Common myeloid progenitor, CD34-positive (primary cell): ENCODE measurements at regions not wholly inside any gene's neighbourhood (a gene's known extent, or its start where the extent isn't known, plus 50 kb on each side); places are given as distances from the start of the nearest gene placed in this dataset.
A peak's percentile ranks its signal among the peaks of the same experiment; 100 is the strongest.

Experiments used
- CTCF ChIA-PET: fragments of 350-600 bp; sonication (Branson Sonifier 250); formaldehyde crosslinking; loops from one replicate; lab custom pipeline; 2021; ENCODE audit warnings: antibody characterized with exemption; lab: Charles Lee
- POLR2A ChIA-PET: fragments of 350-600 bp; sonication (Branson Sonifier 250); formaldehyde crosslinking; loops from one replicate; lab custom pipeline; 2021; ENCODE audit warnings: antibody characterized with exemption; lab: Charles Lee
- DNase-seq, 3 donors: peaks; one replicate each; pipeline versions ENCODE4 v3.0.0 to v3.0.0-alpha.2; 2013
- H3K27ac ChIP-seq, 2 experiments: 1 replicate in 1 of 2; 2 replicates in 1 of 2; pipeline ENCODE4 v1.7.0; 2013; ENCODE audit warnings: inconsistent platforms in 2 of 2, low read length in 2 of 2, mild to moderate bottlenecking in 2 of 2, low read depth in 1 of 2, moderate library complexity in 1 of 2; ENCODE audit not compliant: severe bottlenecking in 2 of 2, insufficient read depth in 1 of 2, poor library complexity in 1 of 2
- H3K27me3 ChIP-seq, 5 experiments: replicated peaks in 2 of 5; 1 replicate in 3 of 5; 2 replicates in 2 of 5; pipeline versions ENCODE4 v1.6.1 to v1.7.0; 2013; ENCODE audit warnings: low read length in 4 of 5, mild to moderate bottlenecking in 2 of 5, moderate library complexity in 2 of 5, inconsistent platforms in 1 of 5; ENCODE audit not compliant: insufficient read depth in 5 of 5, control insufficient read depth in 4 of 5
- H3K36me3 ChIP-seq, 4 experiments: 1 replicate in 2 of 4; 2 replicates in 2 of 4; pipeline versions ENCODE4 v1.6.1 to v1.7.0; 2013; ENCODE audit warnings: low read length in 3 of 4, control low read depth in 1 of 4, mild to moderate bottlenecking in 1 of 4; ENCODE audit not compliant: control insufficient read depth in 4 of 4, insufficient read depth in 4 of 4
- H3K4me1 ChIP-seq, 4 experiments: 1 replicate in 3 of 4; 2 replicates in 1 of 4; pipeline versions ENCODE4 v1.6.1 to v1.7.1; 2013; ENCODE audit warnings: low read length in 3 of 4, mild to moderate bottlenecking in 3 of 4, control low read depth in 1 of 4, inconsistent platforms in 1 of 4, moderate library complexity in 1 of 4; ENCODE audit not compliant: control insufficient read depth in 4 of 4, insufficient read depth in 4 of 4; ENCODE audit errors: control extremely low read depth in 1 of 4
- H3K4me3 ChIP-seq, 7 experiments: 1 replicate in 4 of 7; 2 replicates in 3 of 7; pipeline versions ENCODE4 v1.5.1 to v1.7.0; 2013; ENCODE audit warnings: mild to moderate bottlenecking in 7 of 7, low read length in 6 of 7, moderate library complexity in 6 of 7, inconsistent platforms in 2 of 7, low read depth in 2 of 7, control low read depth in 1 of 7; ENCODE audit not compliant: insufficient read depth in 4 of 7, control insufficient read depth in 1 of 7; ENCODE audit errors: extremely low read depth in 1 of 7
- H3K9me3 ChIP-seq, 5 experiments: 1 replicate in 4 of 5; 2 replicates in 1 of 5; pipeline versions ENCODE4 v1.6.1 to v1.7.1; 2013; ENCODE audit warnings: low read length in 4 of 5, mild to moderate bottlenecking in 2 of 5, inconsistent platforms in 1 of 5, low read depth in 1 of 5, moderate library complexity in 1 of 5; ENCODE audit not compliant: control insufficient read depth in 4 of 5, insufficient read depth in 2 of 5; ENCODE audit errors: control extremely low read depth in 1 of 5
- WGBS: methylation state at CpG from one replicate; pipeline ENCODE4 v1.1.5; 2013; ENCODE audit not compliant: insufficient coverage; 5-methylcytosine and 5-hydroxymethylcytosine counted together

DNA sequence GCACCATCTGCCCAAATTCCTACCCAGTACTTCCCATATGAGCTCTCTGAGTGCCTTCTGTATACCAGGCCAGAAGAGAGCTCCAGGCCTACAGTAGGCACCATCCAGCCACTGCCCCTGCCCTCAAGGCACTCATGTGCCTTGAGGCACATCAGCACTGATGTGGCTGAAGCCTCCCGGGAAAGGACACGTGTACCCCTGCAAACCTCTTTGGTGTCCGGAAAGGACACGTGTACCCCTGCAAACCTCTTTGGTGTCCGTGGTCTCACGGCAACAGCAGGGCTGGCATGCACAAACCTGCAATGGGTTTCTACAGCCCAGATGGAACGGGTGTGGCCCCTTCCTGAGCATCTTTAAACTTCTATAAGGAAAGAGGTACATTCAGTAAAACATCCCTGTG is 209.4 kb upstream of the IGF1R start:
- Histone ChIP-seq H3K4me1 (peaks cover 0 to 7% (median 3%) of the 10 kb centered on the region in 4 experiments), H3K9me3 (no peaks in the 10 kb centered on the region), H3K27ac (no peak overlapping the region), H3K36me3 (no peaks in the 10 kb centered on the region), H3K27me3 (peaks cover 0 to under 1% (median 0%) of the 10 kb centered on the region in 5 experiments), H3K4me3 (no peak overlapping the region)
- 96% methylated on average over 7 of the region's 7 CpGs for WGBS
- ChIA-PET CTCF (interaction anchor here (2.5 kb wide), 1 partner anchor 10 kb away, joined by 6 read pairs; no protein-coding TSS in a partner anchor), POLR2A (no interaction called here)
- DNase-seq: no peak

GRCh38 chr15:98439523-98439942 is 208.8 kb upstream of the IGF1R start:
- ChIA-PET POLR2A (no interaction called here), CTCF (interaction anchor here (2.5 kb wide), 1 partner anchor 10 kb away, joined by 6 read pairs; no protein-coding TSS in a partner anchor)
- no peaks in the 10 kb centered on the region for H3K36me3 ChIP-seq
- H3K4me1 ChIP-seq: peaks cover 0 to 7% (median 3%) of the 10 kb centered on the region in 4 experiments
- H3K4me3 ChIP-seq: no peak overlapping the region
- H3K27ac ChIP-seq: no peak overlapping the region
- no peak for DNase-seq
- H3K27me3 ChIP-seq: peaks cover 0 to 4% (median 0%) of the 10 kb centered on the region in 5 experiments
- 92% methylated on average over 6 of the region's 6 CpGs for WGBS
- H3K9me3 ChIP-seq: no peaks in the 10 kb centered on the region

DNA sequence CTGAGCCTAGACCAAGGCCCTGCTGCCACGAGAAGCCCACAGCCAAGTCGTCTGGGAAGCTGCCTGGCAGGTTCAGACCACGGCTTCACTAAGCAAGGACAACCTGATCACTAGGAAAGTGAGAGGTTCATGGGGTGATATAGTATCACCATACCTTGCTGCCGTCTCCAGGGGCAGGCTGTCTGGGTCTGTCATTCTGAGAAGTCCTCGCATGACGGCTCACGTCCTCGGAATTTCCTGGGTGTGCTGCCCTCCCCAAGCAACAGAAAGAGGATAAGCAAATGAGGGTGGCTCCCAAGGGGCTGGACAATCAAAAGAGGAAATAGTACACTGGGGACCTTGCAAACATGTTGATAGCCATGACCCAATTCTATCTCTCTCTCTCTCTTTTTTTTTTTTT is 207.4 kb upstream of the IGF1R start:
- WGBS: 85% methylated on average over 7 of the region's 8 CpGs
- peaks cover 0 to 7% (median 3%) of the 10 kb centered on the region in 4 experiments for H3K4me1 ChIP-seq
- POLR2A ChIA-PET: no interaction called here
- H3K4me3 ChIP-seq: no peak overlapping the region
- CTCF ChIA-PET: interaction anchor here (0.9 to 3.5 kb wide), 8 partner anchors 8 to 634 kb away, joined by 3 to 17 read pairs (median 4); no protein-coding TSS in a partner anchor
- no peak overlapping the region for H3K27ac ChIP-seq
- H3K36me3 ChIP-seq: no peaks in the 10 kb centered on the region
- no peak for DNase-seq
- peaks cover 0 to 4% (median 0%) of the 10 kb centered on the region in 5 experiments for H3K27me3 ChIP-seq
- H3K9me3 ChIP-seq: no peaks in the 10 kb centered on the region

GRCh38 chr15:98441599-98441998 is 206.7 kb upstream of the IGF1R start:
- H3K36me3 ChIP-seq: no peaks in the 10 kb centered on the region
- no peaks in the 10 kb centered on the region for H3K9me3 ChIP-seq
- H3K4me1 ChIP-seq: peaks cover 0 to 7% (median 3%) of the 10 kb centered on the region in 4 experiments
- no peak for DNase-seq
- H3K27ac ChIP-seq: no peak overlapping the region
- 90% methylated on average over 3 of the region's 5 CpGs for WGBS
- CTCF ChIA-PET: interaction anchor here (0.6 to 3.6 kb wide), 18 partner anchors 9 to 634 kb away, joined by 3 to 18 read pairs (median 4); no protein-coding TSS in a partner anchor
- POLR2A ChIA-PET: interaction anchor here (0.7 kb wide), 1 partner anchor 72 kb away, joined by 3 read pairs; no protein-coding TSS in a partner anchor
- peaks cover 0 to 4% (median 0%) of the 10 kb centered on the region in 5 experiments for H3K27me3 ChIP-seq
- H3K4me3 ChIP-seq: no peak overlapping the region

- 0% methylated on average over 2 of the region's 4 CpGs for WGBS
- Histone ChIP-seq H3K4me3 (peak overlapping the region in 1 of 7 experiments; percentile 26), H3K36me3 (no peaks in the 10 kb centered on the region), H3K9me3 (no peaks in the 10 kb centered on the region), H3K27me3 (peaks cover 0 to 4% (median 0%) of the 10 kb centered on the region in 5 experiments), H3K4me1 (peaks cover 0 to 7% (median 3%) of the 10 kb centered on the region in 4 experiments), H3K27ac (no peak overlapping the region)
- ChIA-PET CTCF (interaction anchor here (0.6 to 3.6 kb wide), 19 partner anchors 9 to 633 kb away, joined by 3 to 18 read pairs (median 4); no protein-coding TSS in a partner anchor), POLR2A (interaction anchor here (0.7 kb wide), 1 partner anchor 71 kb away, joined by 3 read pairs; no protein-coding TSS in a partner anchor)
- DNase-seq: peak; percentile 83 to 93 (median 93)
Observed at GRCh38 chr15:98442379-98442833, 205.9 kb upstream of the IGF1R start.

DNA sequence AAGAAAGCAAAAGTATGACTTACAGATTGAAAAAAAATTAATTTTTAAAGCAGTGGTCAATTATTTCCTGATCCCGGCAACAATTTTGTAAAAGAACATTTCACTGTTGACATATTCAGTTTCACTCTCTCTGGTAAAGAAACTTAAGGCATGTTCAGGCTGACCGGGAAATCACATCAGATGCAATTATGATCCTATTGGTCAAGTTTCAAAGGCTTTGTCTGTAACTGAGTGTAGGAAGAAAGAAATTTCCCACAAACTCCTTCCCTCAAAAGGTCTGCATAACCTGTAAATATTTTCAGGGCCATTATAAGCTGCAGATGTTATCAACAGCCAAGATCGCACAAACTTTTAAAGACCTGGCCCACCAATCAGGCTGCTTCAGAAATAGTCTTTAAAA is 205.4 kb upstream of the IGF1R start:
- 40% methylated on average over 1 of the region's 3 CpGs for WGBS
- no peak for DNase-seq
- Histone ChIP-seq H3K4me1 (peaks cover 0 to 7% (median 3%) of the 10 kb centered on the region in 4 experiments), H3K27ac (no peak overlapping the region), H3K4me3 (no peak overlapping the region), H3K36me3 (no peaks in the 10 kb centered on the region), H3K27me3 (peaks cover 0 to 4% (median 0%) of the 10 kb centered on the region in 5 experiments), H3K9me3 (no peaks in the 10 kb centered on the region)
- ChIA-PET CTCF (interaction anchor here (0.6 to 3.6 kb wide), 13 partner anchors 14 to 636 kb away, joined by 3 to 18 read pairs (median 5); no protein-coding TSS in a partner anchor), POLR2A (no interaction called here)

DNA sequence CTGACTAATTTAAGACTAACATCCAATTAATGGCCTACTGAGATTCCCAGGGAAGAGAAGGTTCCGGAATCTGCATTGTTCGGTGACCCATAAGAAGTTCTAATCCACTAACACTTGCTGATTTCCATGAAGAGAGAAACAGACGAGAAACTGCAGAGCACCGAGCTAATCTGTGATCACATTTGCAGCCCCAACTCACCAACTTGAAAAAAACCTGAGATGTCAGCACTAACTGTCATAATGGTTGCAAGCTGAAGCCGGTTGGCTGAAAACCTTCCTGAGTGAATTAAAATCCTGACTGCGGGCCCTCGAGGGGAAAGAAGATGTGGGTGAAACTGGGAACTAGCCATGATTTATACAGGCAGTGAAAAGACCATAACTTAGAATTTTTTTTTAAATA is 204.8 kb upstream of the IGF1R start:
- CTCF ChIA-PET: interaction anchor here (0.6 to 3.6 kb wide), 6 partner anchors 13 to 635 kb away, joined by 3 to 18 read pairs (median 4); no protein-coding TSS in a partner anchor
- Histone ChIP-seq H3K9me3 (peaks cover 0 to 1% (median 0%) of the 10 kb centered on the region in 5 experiments), H3K27ac (no peak overlapping the region), H3K36me3 (no peaks in the 10 kb centered on the region), H3K27me3 (peaks cover 0 to 4% (median 0%) of the 10 kb centered on the region in 5 experiments), H3K4me1 (peaks cover 0 to 7% (median 3%) of the 10 kb centered on the region in 4 experiments), H3K4me3 (no peak overlapping the region)
- WGBS: 90% methylated on average over 4 of the region's 7 CpGs
- POLR2A ChIA-PET: no interaction called here
- peak in 1 of 3 donors; percentile 10 for DNase-seq
